ENCODE measurements at regions not wholly inside any gene's neighbourhood (a gene's known extent, or its start where the extent isn't known, plus 50 kb on each side); places are given as distances from the start of the nearest gene placed in this dataset.
"Not testable (repeated sequence)": the region's sequence is repeated elsewhere in the genome, so short reads cannot be mapped to it uniquely, and the experiment has no call there.

DNA sequence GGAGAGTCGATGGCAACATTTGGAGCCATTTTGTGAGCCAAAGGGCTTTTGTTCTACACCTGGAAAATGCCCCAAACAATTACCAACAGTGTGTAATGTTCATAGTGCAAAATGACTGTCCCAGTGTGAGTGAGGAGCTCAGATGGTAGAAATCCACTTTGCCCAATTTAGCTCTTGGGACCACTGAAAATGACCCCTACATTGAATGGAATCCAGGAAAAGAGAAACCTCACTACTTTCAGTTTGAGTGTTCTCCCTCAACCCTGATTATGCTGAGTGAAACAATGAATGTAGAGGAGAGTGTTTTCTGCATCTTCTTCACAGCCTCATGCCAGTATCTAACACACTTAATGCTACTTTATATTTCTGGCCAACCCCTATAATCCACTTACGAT, 84.9 kb upstream of the NRN1 start:
- TF ChIP-seq CTCF (IDR thresholded peaks at IDR 0.05; ENCODE audit: insufficient read depth, low read depth, low read length, missing control alignments) = no peak
- peak; percentile 35 for DNase-seq (ENCODE audit: low read depth)

DNA sequence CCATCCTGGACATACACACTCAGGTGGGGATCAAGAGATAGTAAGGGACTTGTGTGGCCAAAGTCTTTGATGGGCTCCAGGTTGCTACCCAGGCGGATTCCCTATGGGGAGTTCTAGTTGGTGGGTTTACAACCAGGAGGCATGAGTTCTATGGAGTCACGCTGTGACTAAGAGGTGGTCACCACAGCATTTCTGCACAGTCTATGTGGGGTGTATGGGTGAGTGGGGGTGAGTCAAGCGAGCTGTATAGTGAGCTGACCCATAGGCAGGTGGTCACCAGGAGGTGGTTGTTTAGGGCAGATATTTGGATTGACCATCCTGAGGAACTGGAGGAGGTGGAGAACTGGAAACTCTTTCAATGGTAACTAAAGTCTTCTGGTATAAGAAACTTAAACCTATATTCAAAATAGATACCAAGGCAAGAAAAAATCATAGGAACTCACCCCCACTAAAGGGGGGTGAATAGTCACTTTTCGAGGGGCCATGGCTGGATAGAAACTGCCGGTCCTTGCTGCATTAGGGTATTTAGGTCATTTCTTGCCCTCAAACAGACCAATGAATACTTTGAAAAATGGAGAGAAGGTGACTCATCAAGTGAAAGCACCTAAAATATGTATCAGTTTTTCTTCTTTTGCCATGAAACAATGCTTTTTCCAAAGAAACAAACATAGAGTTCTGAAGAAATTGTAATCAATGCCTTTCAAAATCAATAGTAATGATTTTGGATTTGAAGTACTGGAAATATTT, 84.3 kb upstream of the NRN1 start:
- no peak overlapping the region for H3K4me3 ChIP-seq (ENCODE audit: low read depth, low read length)
- no peak for TF ChIP-seq CTCF (IDR thresholded peaks at IDR 0.05; ENCODE audit: insufficient read depth, low read depth, low read length, missing control alignments)
- peak; percentile 32 for DNase-seq (ENCODE audit: low read depth)

More for the DNA sequence above, 84.9 kb upstream of the NRN1 start:
- no peak overlapping the region for H3K4me3 ChIP-seq (ENCODE audit: low read depth, low read length)

DNA sequence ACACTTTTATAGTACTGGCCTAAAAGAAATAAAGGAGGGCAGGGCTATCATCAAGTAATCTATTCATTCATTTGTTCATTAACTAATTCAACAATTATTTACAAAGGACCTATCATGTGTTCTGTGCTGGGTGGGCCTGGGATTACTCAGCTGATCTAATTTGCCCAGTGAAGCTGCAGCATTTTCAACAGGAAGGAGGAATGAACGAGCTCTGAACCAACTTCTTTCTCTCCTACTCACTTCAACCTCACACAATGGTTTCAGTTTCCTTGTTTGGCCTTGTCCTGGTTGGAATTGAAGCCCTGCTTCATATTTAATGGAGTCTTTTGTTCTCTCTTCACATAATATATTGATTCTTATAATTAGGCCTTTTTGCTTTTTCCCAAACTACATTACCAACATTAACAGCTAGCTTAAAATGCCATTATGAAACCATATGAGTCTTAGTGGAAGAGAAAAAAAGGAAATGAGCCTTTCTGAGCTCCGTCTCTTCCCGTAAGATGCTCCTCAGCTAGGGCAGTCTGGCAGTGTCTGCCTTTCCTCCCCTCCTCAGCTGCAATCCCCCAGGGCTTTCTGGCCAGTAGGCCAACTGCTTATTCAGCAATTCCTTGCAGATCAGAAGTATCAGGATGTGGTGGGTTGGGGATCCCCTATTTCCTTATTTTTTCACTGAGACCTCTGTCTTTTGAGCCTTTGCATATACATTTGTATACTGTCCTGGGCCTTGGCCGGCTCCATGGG, 79.4 kb upstream of the NRN1 start:
- peak; percentile 13 for DNase-seq (ENCODE audit: low read depth)
- TF ChIP-seq CTCF (IDR thresholded peaks at IDR 0.05; ENCODE audit: insufficient read depth, low read depth, low read length, missing control alignments) = no peak
- H3K4me3 ChIP-seq (ENCODE audit: low read depth, low read length) = no peak overlapping the region

DNA sequence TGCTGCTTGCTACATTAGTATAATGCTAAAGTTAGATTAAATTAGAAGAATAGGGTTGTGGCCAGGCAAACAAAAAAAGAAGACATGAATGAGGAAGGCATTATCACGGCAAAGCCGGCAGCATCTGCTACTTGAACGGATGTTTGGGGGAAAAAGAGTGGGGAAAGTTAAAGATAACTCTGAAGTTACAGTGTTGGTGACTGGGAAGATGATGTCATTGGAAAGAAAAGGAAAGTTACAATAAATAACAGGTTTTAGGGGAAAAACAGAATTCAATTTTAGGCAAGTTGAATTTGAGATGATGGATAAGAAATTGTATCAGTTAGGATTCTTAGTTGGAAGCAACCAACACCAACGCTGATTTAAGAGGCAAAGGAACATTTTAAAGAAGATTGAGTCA, 74.2 kb upstream of the NRN1 start:
- no peak overlapping the region for H3K4me3 ChIP-seq (ENCODE audit: low read depth, low read length)
- DNase-seq (ENCODE audit: low read depth) = no peak
- TF ChIP-seq CTCF (IDR thresholded peaks at IDR 0.05; ENCODE audit: insufficient read depth, low read depth, low read length, missing control alignments) = no peak

DNA sequence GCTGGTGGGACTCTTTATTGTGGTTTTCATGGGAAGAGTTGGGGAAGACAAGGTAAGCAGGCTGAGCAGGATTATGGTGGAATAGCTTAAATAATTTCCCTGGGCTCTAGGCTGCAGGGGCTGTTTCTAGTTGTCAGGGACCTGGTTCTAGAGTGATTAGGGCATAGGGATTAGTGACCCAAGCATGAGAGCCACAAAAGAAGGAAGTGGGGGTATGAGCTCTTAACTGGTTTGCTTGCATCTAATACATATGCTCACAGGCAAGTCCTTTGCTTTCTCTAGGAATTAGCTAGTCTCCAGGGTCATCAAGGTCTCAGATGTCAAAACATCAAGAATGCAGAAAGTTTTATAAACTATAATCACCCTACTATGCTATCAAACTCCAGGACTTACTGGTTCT, 67.5 kb upstream of the NRN1 start:
- no peak for DNase-seq (ENCODE audit: low read depth)
- TF ChIP-seq CTCF (IDR thresholded peaks at IDR 0.05; ENCODE audit: insufficient read depth, low read depth, low read length, missing control alignments) = no peak
- H3K4me3 ChIP-seq (ENCODE audit: low read depth, low read length) = no peak overlapping the region

DNA sequence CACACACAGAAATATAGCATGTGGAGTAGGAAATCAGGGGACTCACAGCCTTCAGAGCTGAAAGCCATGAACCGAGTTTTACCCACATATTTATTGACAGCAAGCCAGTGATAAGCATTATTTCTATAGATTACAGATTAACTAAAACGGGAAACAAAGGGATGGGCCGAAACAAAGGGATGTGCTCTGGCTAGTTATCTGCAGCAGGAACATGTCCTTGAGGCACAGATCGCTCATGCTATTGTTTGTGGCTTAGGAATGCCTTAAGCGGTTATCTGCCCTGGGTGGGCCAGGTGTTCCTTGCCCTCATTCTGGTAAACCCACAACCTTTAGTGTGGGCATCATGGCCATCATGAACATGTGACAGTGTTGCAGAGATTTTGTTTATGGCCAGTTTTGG, 61.4 kb upstream of the NRN1 start:
- H3K4me3 ChIP-seq (ENCODE audit: low read depth, low read length); DNase-seq (ENCODE audit: low read depth): not testable (repeated sequence)

DNA sequence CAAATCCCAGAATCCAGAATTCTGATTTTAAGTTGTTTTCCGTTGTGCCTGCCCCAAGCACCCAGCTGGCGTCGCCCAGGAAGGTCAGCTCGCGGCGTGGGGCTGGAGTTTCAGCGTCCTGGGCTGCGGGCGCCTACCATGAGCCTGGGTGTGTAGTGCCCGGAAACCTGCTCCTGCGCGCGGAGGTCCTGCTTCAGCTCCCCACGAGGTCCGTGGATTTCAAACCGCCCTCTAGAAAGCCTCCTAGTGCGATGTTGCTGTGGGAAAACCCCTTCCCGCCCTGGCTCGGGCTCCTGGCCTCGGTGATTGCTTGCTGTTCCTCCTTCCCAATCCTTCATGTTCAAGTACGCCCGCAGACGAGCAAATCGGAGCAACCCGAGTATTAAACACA, 51.3 kb upstream of the NRN1 start:
- no peak overlapping the region for H3K4me3 ChIP-seq (ENCODE audit: low read depth, low read length)
- TF ChIP-seq CTCF (IDR thresholded peaks at IDR 0.05; ENCODE audit: insufficient read depth, low read depth, low read length, missing control alignments) = no peak
- no peak for DNase-seq (ENCODE audit: low read depth)
